ENCODE measurements at regions not wholly inside any gene's neighbourhood (a gene's known extent, or its start where the extent isn't known, plus 50 kb on each side); places are given as distances from the start of the nearest gene placed in this dataset.
"Not testable (repeated sequence)": the region's sequence is repeated elsewhere in the genome, so short reads cannot be mapped to it uniquely, and the experiment has no call there.

DNA sequence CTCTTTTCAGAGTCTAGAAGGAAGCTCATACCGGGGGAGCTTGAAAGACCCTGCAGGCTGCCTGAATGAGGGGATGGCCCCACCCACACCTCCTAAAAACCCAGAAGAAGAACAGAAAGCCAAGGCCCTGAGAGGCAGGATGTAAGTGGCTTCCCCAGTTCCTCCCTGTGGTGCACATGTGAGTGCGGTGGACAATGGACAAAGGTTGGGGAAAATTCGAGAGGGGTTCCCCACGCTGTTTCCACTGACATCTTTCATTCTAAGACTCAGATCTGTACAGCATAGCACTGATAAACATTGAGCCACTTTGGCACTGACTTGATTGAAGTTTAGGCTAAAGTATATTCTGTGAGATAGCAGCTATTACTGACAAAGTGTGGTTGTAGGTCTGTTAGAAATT, 79.5 kb upstream of the UMPS start:
- DNase-seq, result no peak

DNA sequence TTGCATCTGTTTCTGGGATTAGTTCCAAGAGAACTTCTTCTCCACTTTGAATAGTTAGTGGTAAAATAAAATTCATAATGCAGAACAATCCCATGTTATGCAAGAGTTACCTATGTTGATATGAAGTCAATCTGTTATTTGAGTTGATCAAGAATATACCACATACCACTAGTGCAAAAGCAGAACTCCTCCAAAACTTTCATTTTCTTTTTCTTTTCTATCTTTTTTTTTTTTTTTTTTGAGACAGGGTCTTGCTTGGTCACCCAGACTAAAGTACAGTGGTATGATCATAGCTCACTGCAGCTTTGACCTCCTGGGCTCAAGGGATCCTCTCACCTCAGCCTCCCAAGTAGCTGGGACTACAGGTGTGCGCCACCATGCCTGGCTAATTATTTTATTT, 78.8 kb upstream of the UMPS start:
- not testable (repeated sequence) for DNase-seq

DNA sequence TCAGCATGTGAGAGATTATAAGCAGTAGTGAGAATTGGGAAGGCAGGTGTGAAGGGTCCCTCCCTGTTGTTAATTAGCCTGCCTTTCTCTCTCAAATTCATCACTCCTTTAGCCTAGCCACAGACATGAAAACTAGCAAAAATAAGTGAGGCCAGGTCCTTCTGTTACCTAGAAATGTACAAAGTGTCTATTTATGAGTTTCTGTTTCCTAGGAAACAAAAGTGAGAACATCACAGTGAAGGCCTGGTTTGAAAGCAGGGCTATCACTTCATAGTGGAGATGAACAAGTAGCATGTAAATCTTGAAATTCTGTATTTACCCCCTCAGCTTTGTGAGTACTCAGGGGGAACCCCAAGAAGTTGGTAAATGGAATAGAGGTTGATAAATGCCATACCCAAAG, 78.2 kb upstream of the UMPS start:
- no peak for DNase-seq

DNA sequence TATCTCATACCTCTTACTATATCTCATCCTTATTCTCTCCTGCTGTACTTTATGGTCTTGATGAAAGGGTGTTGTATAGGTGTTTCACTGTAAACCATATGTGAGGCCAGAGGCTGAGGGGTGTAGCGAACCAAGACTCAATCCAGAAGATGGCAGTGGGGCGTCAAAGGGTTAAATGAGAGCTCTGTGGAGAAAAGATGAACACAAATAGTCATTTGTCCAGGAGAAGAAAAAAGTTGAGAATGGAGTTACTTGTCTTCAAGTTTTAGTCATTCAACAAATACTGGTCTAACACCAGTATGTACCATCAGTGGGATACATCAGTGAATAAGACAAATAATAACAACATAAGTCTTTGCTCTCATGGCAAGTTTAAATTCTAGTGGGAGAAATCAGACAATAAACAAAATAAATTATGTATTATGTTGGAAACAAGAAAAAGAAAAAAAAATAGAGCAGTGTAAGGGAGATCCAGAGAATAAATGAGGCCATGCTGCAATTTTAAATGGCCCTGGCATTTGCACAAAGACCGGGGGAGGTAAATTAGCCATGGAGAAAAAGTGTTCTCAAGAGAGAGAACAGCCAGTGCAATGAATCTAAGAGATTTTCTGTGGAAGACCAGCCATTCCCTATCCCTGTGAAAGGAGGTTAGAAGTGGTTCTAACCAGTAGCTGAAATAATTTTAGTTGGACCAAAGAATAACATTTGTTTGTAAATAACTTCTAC, 77.0 kb upstream of the UMPS start:
- DNase-seq, result no peak

DNA sequence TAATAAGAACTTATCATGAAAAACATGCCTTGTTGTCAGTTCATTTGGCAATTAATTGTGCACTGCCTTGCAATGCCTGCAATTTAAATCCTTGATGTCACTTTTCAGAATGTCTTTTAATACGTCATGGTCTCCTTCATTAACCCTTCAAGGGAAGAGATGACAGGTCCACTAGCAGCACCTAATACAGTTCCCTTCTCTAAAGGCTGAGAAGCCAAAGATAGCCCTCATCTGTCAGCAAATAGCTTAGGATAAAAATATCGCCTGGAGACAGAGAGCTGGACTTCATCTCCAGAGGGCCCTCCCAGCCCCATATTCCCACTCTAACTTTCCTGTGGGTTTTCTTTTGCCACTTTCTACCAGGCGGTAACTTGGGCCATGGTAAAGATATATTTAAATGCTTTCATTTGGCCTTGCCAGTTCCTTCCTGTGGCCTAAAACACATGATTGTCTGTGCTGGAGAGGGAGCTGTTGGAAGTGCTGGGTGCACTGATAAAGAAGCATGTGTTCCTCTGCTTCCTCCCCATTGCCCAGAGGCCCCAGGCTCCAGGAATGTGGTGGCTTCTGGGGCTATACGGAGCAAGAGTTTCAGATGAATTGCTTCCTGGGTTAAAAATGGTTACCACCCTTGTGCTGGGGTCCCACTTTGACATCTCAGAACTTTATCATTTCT, 76.3 kb upstream of the UMPS start:
- no peak for DNase-seq

DNA sequence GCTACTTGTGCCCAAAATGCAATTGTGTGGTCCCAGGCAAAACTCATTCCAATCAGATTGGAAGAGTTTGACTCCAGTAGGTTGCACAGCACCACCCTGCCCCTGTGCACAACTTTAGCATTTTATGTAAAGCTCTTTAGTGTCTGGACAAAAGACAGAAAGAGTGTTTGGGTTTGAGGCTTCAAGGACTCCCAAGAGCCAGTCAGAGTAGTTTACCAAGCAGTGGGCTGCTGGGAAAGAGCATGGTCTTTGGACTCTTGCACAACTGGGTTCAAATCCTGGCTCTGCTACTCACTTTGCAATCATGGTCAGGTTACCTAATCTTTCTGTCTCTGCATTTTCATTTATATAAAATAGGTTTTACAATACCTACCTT, 75.8 kb upstream of the UMPS start:
- DNase-seq, result no peak

DNA sequence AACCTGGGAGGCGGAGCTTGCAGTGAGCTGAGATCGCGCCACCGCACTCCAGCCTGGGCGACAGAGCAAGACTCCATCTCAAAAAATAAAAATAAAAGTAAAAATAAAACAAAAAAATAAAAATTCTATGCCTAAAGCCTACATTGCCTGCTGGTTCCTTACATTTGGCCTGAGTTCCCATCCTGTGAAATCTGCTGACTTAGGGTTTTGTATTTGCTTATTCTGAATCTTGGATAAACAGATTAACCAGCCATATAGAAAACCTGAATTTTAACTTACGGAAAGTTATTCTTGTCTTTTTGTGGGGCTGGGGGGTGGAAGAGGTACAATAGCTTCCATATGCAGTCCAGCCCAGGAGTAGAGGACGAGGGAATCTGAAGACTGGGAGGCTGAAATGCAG, 73.7 kb upstream of the UMPS start:
- no peak for DNase-seq

DNA sequence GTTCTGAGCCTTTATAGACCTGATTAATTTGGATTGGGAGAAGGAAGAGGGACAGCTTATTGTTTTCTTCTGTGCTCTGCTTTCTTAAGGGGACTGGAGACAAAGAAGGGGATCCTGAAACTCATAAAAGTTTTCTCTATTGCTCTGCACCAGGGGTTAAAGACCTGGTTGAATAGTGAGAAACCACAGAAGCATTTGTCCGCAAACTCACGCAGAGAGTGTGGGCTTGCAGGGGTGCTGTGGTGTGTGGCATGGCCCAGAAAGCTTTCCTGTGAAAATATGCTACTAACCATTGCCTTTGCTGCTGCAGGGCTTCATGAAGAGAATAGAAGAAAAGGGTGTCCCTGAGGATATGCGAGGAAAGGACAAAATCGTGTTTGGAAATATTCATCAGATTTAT, 73.1 kb upstream of the UMPS start:
- DNase-seq, result no peak

DNA sequence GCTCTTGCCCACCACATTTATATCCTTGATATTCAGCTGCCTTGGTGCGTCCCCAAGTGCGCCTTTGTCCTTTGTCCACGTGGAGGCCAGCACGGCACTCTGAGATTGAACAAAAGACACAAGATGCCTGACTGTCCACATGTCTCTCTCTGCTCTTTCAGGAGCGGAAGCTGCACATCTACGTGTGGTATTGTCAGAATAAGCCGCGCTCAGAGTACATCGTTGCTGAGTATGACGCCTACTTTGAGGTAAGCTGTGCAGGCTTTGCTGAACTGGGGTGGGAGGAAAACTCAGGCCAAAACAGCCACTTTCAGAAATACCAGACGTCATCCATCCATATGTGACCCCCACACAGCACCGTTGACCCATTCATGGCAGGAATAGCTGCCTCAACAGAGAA, 72.0 kb upstream of the UMPS start:
- DNase-seq, result no peak

DNA sequence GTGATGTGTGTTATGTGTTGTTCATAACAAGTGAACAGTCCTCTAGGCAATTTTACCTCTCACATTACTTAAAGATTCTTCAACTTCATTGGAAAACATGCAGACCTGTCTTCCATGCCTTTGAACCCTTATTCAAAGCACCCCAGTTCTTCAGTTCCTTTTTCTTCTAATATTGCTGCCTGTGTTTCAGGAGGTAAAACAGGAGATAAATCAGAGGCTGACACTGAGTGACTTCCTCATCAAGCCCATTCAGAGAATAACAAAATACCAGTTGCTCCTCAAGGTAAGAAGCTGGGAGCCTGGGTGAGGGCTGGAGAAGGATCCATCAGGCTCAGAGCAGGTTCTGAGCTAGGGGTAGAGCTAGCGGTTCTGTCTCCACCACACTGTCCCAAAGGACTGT, 71.1 kb upstream of the UMPS start:
- no peak for DNase-seq

DNA sequence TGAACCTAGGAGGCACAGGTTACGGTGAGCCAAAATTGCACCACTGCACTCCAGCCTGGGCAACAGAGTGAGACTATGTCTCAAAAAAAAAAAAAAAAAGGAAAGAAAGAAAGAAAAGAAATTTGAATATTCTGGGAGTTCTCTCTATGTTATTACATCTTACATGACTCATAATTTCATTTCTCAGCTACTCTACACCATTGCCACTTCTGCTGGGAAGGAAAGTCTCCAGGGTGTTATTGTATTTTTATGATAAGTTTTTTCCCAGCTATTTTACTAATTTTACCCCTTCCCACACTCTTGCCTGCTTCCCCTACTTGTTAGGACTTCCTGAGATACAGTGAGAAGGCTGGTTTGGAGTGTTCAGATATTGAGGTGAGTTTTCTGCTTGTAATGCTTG, 69.7 kb upstream of the UMPS start:
- no peak for DNase-seq

DNA sequence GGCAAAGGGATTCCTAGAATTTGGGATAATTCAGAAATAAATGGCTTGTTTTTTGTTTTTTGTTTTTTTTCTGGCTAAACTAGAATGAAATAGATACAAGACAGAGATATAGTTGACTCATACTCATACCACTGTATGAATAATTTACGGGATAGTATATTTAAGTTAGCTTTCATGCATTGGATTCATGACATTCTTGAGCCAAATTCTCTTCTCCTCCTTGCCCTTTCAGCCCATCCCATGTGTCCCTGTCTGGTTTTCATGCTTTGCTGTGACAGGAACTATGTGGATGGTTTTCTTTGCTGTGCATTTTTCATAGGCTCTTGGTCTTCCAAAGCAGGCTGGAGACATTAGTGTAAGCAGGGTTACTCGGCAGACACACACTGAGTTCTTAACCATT, 66.6 kb upstream of the UMPS start:
- no peak for DNase-seq

DNA sequence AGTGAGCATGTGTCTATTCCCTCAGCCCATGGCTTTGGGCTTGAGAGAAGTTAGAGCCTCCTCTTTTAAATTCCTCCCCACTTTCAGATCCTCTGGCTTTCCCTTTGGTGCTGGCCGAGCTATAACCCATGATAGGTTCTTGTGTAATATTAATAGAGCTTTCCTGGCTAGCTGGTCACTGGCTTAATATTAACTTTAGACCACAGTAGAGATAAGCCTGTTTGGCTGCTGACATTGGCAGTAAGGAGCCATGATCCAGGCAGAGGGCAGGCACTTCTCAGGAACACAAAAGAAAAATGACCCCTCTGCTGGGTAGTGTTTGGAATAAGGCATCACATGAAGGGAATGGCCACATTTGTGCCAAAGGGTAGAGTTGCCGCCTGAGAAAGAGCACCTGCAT, 65.4 kb upstream of the UMPS start:
- no peak for DNase-seq

DNA sequence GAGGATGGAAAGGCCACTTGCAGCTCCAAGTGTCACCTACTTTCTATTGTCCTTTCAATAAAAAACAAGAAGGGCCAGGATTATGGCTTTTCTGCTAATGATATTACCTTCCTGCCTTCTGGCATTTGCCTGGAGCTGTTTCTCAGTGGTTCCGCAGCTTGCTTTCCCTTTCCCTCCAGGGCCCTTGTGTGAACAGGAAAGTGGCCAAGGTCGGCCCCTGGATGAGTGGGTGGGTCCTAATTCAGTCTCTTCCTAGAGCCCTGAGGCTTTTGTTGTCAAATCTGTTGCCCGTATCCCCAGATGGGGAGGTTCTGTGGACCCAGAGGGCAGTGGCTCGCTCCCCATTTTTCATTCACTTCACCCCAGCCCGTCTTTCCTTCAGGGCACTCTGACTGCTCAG, 64.2 kb upstream of the UMPS start:
- no peak for DNase-seq

DNA sequence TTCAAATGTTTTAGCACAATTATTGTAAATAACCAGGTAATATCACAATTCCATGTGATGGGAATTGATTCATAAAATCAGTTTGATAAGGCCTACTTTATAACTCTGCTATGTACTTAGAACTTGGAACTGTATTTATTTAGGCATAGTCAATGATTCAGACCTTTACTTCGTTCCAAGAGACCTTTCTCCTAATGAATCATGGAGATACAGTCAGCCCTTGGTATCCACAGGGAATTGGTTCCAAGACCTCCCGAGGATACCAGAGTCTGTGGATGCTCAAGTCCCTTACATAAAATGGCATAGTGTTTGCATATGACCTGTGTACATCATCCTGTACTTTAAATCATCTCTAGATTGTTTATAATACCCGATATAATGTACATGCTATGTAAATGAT, 60.8 kb upstream of the UMPS start:
- no peak for DNase-seq

DNA sequence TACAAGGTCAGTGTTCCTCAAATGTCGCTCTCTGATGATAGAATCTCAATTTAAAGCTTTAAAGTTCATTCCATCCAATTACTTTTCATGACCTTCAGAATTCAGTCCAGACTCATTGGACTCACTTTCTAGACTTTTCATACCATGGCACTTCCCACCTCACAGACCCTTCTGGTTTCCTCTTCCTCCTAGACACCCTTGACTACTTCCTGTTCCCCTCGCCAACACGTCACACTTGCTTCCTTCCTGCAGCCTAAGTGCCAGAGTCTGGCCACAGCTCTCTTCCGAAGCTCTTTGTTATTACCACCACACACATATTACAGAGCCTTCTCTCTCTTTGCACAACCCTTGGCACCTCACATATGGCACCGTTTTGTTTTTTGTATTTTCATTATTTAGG, 59.1 kb upstream of the UMPS start:
- no peak for DNase-seq

DNA sequence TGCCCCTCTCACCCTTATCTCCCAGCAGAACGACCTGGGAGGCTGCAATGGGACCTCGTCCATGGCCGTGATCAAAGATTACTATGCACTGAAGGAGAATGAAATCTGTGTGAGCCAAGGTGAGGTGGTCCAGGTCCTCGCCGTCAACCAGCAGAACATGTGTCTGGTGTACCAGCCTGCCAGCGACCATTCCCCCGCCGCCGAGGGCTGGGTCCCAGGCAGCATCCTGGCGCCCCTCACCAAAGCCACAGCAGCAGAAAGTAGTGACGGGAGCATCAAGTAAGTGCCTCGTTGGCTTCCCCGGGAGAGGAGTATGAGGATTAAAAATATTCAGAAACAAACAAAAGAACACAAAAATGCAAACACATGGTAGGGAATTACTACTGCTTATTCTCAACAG, 55.9 kb upstream of the UMPS start:
- no peak for DNase-seq

DNA sequence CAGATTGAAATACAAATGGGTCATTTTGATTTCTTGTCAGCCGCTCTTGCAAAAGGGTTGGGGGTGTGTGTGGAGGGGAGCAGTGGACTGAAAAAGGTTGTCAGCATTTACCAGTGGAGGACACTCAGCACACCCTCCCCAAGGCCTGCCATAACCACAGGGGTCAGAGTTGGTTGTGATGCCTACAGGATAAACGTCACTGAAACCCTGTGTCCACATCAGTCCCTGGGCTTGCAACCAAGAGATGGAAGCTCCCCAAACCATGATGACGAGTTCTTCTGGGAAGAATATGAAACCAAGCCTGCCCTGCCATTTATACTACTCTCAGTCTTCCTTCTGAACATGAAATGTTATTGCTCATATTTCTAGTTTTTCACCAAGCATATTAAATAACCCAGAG, 54.0 kb upstream of the UMPS start:
- no peak for DNase-seq

DNA sequence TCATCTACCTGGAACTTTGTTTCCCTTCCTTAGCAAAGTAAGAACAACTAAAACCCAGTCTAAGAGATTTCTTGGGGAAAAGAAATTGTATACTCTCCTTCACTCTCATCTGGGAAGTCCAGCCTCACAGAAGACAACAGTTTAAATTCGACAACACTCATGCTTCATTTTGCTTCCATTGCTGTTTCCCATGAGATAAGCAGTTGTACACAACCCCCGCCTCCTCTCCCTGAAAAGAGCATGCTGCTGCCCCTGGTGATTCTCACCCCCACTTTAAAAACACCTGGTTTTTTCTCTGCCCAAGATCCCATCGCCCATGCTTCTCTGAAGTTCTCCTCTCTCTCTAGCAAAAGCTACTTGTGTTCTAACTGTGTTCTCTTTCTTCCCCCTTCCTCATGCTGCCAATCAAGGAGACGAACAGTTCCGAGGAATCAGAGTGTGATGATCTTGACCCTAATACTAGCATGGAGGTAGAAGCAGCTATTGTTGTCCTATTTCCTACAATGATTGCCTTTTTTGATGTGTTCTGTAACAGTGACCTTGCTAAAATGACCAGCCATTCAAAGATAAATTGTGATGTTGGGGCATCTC, 51.1 kb upstream of the UMPS start:
- DNase-seq, result no peak

All from NCI-H1694 (cell line).